ENCODE measurements at regions not wholly inside any gene's neighbourhood (a gene's known extent, or its start where the extent isn't known, plus 50 kb on each side); places are given as distances from the start of the nearest gene placed in this dataset.

DNA sequence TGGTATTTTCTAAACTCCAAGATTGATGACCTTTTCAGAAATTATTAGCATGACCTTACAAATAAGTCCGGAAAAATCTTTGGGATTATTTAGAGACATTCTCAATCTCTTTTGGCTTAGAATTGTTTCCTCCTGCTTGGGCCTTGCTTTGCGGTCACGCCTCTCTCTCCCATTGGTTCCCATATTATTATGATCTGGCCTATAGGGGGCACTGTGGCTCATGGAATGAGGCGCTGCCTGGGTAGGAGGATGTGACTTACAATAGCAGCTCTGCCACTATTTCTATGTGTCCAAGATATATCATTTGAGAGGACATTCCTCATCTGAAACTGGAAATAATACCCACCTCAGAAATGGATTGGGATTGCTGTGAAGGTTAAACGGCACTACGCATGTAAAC lies 464.9 kb downstream of the MFSD1 start:
- no peak for DNase-seq (ENCODE audit: low read depth, low spot score)
- Histone ChIP-seq H3K79me2 (ENCODE audit: control insufficient read depth, insufficient read depth, low read length) (no peaks in the 10 kb centered on the region), H3K4me3 (ENCODE audit: control insufficient read depth in 2 of 3, extremely low read depth in 1 of 3, insufficient read depth in 2 of 3, low read depth in 1 of 3, low read length in 3 of 3) (no peak overlapping the region), H2AFZ (ENCODE audit: control insufficient read depth, low read length) (no peak overlapping the region), H3K27me3 (ENCODE audit: control insufficient read depth, extremely low read depth, insufficient read depth, low read length) (peaks cover 5% of the 10 kb centered on the region), H3K9me1 (ENCODE audit: control insufficient read depth, extremely low read depth, insufficient read depth, low read length) (no peaks in the 10 kb centered on the region), H3K9me3 (ENCODE audit: control insufficient read depth, low read depth, low read length) (no peaks in the 10 kb centered on the region), H4K20me1 (ENCODE audit: control insufficient read depth, extremely low read depth, insufficient read depth, low read length) (no peaks in the 10 kb centered on the region), H3K9ac (ENCODE audit: control insufficient read depth, extremely low read depth, insufficient read depth, low read length) (no peak overlapping the region), H3K4me1 (ENCODE audit: control insufficient read depth, extremely low read depth, insufficient read depth, low read length) (no peaks in the 10 kb centered on the region), H3K27ac (ENCODE audit: control insufficient read depth, insufficient read depth, low read length) (no peak overlapping the region), H3K36me3 (ENCODE audit: control insufficient read depth in 2 of 2, extremely low read depth in 1 of 2, insufficient read depth in 2 of 2, low read length in 2 of 2) (no peaks in the 10 kb centered on the region), H3K4me2 (ENCODE audit: control insufficient read depth, extremely low read depth, insufficient read depth, low read depth, low read length) (no peak overlapping the region)
- FAIRE-seq = peak; percentile 68
- TF ChIP-seq EZH2 (IDR thresholded peaks at IDR 0.05; ENCODE audit: low read length) = no peak
- TF ChIP-seq, protein P1, sequence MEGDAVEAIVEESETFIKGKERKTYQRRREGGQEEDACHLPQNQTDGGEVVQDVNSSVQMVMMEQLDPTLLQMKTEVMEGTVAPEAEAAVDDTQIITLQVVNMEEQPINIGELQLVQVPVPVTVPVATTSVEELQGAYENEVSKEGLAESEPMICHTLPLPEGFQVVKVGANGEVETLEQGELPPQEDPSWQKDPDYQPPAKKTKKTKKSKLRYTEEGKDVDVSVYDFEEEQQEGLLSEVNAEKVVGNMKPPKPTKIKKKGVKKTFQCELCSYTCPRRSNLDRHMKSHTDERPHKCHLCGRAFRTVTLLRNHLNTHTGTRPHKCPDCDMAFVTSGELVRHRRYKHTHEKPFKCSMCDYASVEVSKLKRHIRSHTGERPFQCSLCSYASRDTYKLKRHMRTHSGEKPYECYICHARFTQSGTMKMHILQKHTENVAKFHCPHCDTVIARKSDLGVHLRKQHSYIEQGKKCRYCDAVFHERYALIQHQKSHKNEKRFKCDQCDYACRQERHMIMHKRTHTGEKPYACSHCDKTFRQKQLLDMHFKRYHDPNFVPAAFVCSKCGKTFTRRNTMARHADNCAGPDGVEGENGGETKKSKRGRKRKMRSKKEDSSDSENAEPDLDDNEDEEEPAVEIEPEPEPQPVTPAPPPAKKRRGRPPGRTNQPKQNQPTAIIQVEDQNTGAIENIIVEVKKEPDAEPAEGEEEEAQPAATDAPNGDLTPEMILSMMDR (optimal IDR thresholded peaks at IDR 0.05 in 1 of 3, IDR thresholded peaks at IDR 0.05 in 1 of 3, conservative IDR thresholded peaks at IDR 0.05 in 1 of 3; ENCODE audit: extremely low read depth in 1 of 3, insufficient read depth in 2 of 3, low read length in 3 of 3) = peak; percentile 43 to 76 (median 44)
- dilution Hi-C loops (cut with MboI; ENCODE audit: extremely low pct_ligation_motif_present, low sequenced_read_pairs) = no loop called here

DNA sequence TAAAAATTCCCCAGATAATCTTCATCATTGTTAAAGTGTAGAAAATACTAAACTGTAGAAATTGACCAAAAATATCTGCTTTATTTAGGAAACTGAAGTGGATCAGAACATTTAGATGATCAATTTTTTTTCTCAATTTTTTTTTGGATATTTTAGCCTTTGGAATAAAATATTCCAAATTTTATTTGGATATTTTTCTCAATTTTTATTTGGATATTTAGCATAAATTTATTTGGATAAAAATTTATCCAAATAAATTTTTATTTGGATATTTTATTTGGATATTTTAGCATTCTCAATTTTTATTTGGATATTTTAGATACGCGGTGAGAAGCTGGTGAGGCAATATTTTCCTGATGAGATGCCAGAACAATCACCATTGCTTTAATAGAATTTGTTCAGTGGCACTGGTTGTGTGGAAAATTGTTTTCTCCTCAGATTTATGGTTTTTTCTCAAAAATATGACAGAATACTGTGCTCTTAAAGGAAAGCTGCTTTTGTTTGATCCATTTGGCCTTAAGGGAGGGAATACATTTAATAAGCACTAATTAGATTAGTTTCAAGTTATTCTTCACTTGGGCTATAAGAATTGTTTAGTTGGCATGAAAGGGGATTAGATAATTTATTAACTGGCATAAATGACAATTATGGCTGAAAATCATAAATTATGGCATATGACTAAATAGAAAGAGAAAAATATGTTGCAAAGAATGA lies 470.1 kb downstream of the MFSD1 start:
- TF ChIP-seq, protein P1 (optimal IDR thresholded peaks at IDR 0.05 in 1 of 3, IDR thresholded peaks at IDR 0.05 in 1 of 3, conservative IDR thresholded peaks at IDR 0.05 in 1 of 3; ENCODE audit: extremely low read depth in 1 of 3, insufficient read depth in 2 of 3, low read length in 3 of 3) = no peak
- no peak for TF ChIP-seq EZH2 (IDR thresholded peaks at IDR 0.05; ENCODE audit: low read length)
- H3K4me3 ChIP-seq (ENCODE audit: control insufficient read depth in 2 of 3, extremely low read depth in 1 of 3, insufficient read depth in 2 of 3, low read depth in 1 of 3, low read length in 3 of 3) = no peak overlapping the region
- no peaks in the 10 kb centered on the region for H4K20me1 ChIP-seq (ENCODE audit: control insufficient read depth, extremely low read depth, insufficient read depth, low read length)
- no peaks in the 10 kb centered on the region for H3K27me3 ChIP-seq (ENCODE audit: control insufficient read depth, extremely low read depth, insufficient read depth, low read length)
- no peaks in the 10 kb centered on the region for H3K4me1 ChIP-seq (ENCODE audit: control insufficient read depth, extremely low read depth, insufficient read depth, low read length)
- DNase-seq (ENCODE audit: low read depth, low spot score) (no peak), FAIRE-seq (no peak)
- H3K4me2 ChIP-seq (ENCODE audit: control insufficient read depth, extremely low read depth, insufficient read depth, low read depth, low read length) = no peak overlapping the region
- dilution Hi-C loops (cut with MboI; ENCODE audit: extremely low pct_ligation_motif_present, low sequenced_read_pairs) = no loop called here
- no peaks in the 10 kb centered on the region for H3K36me3 ChIP-seq (ENCODE audit: control insufficient read depth in 2 of 2, extremely low read depth in 1 of 2, insufficient read depth in 2 of 2, low read length in 2 of 2)
- H3K9me3 ChIP-seq (ENCODE audit: control insufficient read depth, low read depth, low read length) = no peaks in the 10 kb centered on the region
- H2AFZ ChIP-seq (ENCODE audit: control insufficient read depth, low read length) = no peak overlapping the region
- no peaks in the 10 kb centered on the region for H3K9me1 ChIP-seq (ENCODE audit: control insufficient read depth, extremely low read depth, insufficient read depth, low read length)
- no peak overlapping the region for H3K27ac ChIP-seq (ENCODE audit: control insufficient read depth, insufficient read depth, low read length)
- no peak overlapping the region for H3K9ac ChIP-seq (ENCODE audit: control insufficient read depth, extremely low read depth, insufficient read depth, low read length)
- no peaks in the 10 kb centered on the region for H3K79me2 ChIP-seq (ENCODE audit: control insufficient read depth, insufficient read depth, low read length)
